ENCODE measurements at regions not wholly inside any gene's neighbourhood (a gene's known extent, or its start where the extent isn't known, plus 50 kb on each side); places are given as distances from the start of the nearest gene placed in this dataset.

- TF ChIP-seq CTCF (IDR thresholded peaks at IDR 0.05; ENCODE audit: low read depth, low read length, missing control alignments), result no peak
- no peak overlapping the region for H3K4me3 ChIP-seq (ENCODE audit: low read depth, low read length)
- no peak for DNase-seq (ENCODE audit: low read depth)
- in situ Hi-C loops (cut with HindIII; ENCODE audit: low sequenced_read_pairs), result no loop called here
Measured at GRCh38 chr16:77624085-77624484, 98.2 kb upstream of the NUDT7 start.

- H3K4me3 ChIP-seq (ENCODE audit: low read depth, low read length), result no peak overlapping the region
- TF ChIP-seq CTCF (IDR thresholded peaks at IDR 0.05; ENCODE audit: low read depth, low read length, missing control alignments), result no peak
- in situ Hi-C loops (cut with HindIII; ENCODE audit: low sequenced_read_pairs), result no loop called here
- no peak for DNase-seq (ENCODE audit: low read depth)
Measured at GRCh38 chr16:77636615-77637014, 85.7 kb upstream of the NUDT7 start.

GRCh38 chr16:77637940-77638339 lies 84.4 kb upstream of the NUDT7 start:
- peak; percentile 50 for DNase-seq (ENCODE audit: low read depth)
- H3K4me3 ChIP-seq (ENCODE audit: low read depth, low read length), result no peak overlapping the region
- in situ Hi-C loops (cut with HindIII; ENCODE audit: low sequenced_read_pairs), result no loop called here
- no peak for TF ChIP-seq CTCF (IDR thresholded peaks at IDR 0.05; ENCODE audit: low read depth, low read length, missing control alignments)

GRCh38 chr16:77643176-77643575 lies 79.1 kb upstream of the NUDT7 start:
- in situ Hi-C loops (cut with HindIII; ENCODE audit: low sequenced_read_pairs), result no loop called here
- DNase-seq (ENCODE audit: low read depth), result no peak
- TF ChIP-seq CTCF (IDR thresholded peaks at IDR 0.05; ENCODE audit: low read depth, low read length, missing control alignments), result no peak
- H3K4me3 ChIP-seq (ENCODE audit: low read depth, low read length), result no peak overlapping the region

GRCh38 chr16:77645764-77646163 lies 76.5 kb upstream of the NUDT7 start:
- H3K4me3 ChIP-seq (ENCODE audit: low read depth, low read length), result no peak overlapping the region
- TF ChIP-seq CTCF (IDR thresholded peaks at IDR 0.05; ENCODE audit: low read depth, low read length, missing control alignments), result no peak
- DNase-seq (ENCODE audit: low read depth), result no peak
- in situ Hi-C loops (cut with HindIII; ENCODE audit: low sequenced_read_pairs), result no loop called here

- no peak overlapping the region for H3K4me3 ChIP-seq (ENCODE audit: low read depth, low read length)
- peak; percentile 41 for DNase-seq (ENCODE audit: low read depth)
- in situ Hi-C loops (cut with HindIII; ENCODE audit: low sequenced_read_pairs), result no loop called here
- no peak for TF ChIP-seq CTCF (IDR thresholded peaks at IDR 0.05; ENCODE audit: low read depth, low read length, missing control alignments)
Measured at GRCh38 chr16:77647726-77648125, 74.6 kb upstream of the NUDT7 start.

- DNase-seq (ENCODE audit: low read depth), result no peak
- in situ Hi-C loops (cut with HindIII; ENCODE audit: low sequenced_read_pairs), result loop anchor here (5.0 kb wide), 1 partner anchor 78 kb away; no protein-coding TSS in a partner anchor
- TF ChIP-seq CTCF (IDR thresholded peaks at IDR 0.05; ENCODE audit: low read depth, low read length, missing control alignments), result no peak
- no peak overlapping the region for H3K4me3 ChIP-seq (ENCODE audit: low read depth, low read length)
Measured at GRCh38 chr16:77650761-77651160, 71.6 kb upstream of the NUDT7 start.

All from astrocyte of the cerebellum (primary cell).